NCI-H82 treated with DMSO at 0.1 percent for 48 hours (cell line): ENCODE measurements at regions not wholly inside any gene's neighbourhood (a gene's known extent, or its start where the extent isn't known, plus 50 kb on each side); places are given as distances from the start of the nearest gene placed in this dataset.

Experiments
- DNase-seq: peaks from one replicate; lab custom pipeline; 2025; ENCODE audit not compliant: unreplicated experiment; lab: John Stamatoyannopoulos, UW

GRCh38 chr4:147407261-147408045 lies 73.4 kb upstream of the EDNRA start:
- DNase-seq: no peak

- DNase-seq: no peak
Observed at GRCh38 chr4:147408189-147408588, 72.7 kb upstream of the EDNRA start.

GRCh38 chr4:147409350-147409749 lies 71.5 kb upstream of the EDNRA start:
- no peak for DNase-seq

GRCh38 chr4:147418226-147418625 lies 62.7 kb upstream of the EDNRA start:
- DNase-seq: no peak

- DNase-seq: no peak
Observed at GRCh38 chr4:147421456-147421855, 59.4 kb upstream of the EDNRA start.

DNA sequence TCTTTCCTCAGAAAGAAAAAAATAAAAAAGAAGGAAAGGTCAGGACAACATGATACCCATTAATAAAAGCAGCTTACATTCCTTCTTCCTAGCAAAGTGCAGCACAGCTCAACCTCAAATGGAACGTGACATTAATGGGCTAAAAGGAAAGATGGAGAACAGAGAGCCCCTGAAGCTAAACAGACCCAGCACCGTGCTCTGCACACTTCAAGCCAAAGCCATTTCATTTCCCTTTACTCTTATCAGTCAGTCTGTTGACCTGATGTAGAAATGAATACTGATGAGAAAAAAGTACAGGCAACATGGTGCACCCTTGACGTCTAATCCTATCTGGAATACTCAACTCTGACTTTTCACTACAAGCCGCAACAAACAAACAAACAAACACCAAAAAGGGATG lies 57.7 kb upstream of the EDNRA start:
- no peak for DNase-seq

GRCh38 chr4:147425019-147425418 lies 55.9 kb upstream of the EDNRA start:
- no peak for DNase-seq

DNA sequence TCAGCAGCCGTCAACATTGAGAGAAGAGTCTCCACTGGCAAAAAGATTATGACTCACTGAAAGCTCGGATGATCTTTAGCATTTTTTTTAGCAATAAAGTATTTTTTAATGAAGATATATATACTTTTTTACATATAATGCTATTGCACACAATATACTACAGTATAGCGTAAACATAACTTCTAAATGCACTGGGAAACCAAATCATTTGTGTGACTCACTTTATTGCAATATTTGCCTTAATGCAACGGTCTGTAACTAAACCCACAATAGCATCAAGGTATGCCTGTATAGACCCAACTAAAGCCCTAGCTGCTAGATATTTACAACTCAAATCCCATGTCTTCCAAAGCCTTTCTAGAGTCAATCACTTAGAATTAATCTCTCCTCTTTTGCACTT lies 52.3 kb upstream of the EDNRA start:
- no peak for DNase-seq

GRCh38 chr4:147430111-147430510 lies 50.8 kb upstream of the EDNRA start:
- no peak for DNase-seq
